Activated CD8-positive, alpha-beta T cell treated with anti-CD3 and anti-CD28 coated beads for 36 hours (primary cell): ENCODE measurements at regions not wholly inside any gene's neighbourhood (a gene's known extent, or its start where the extent isn't known, plus 50 kb on each side); places are given as distances from the start of the nearest gene placed in this dataset.

Experiments used
- ATAC-seq: fragments of 200-7000 bp; cut with Tn5 transposase; one replicate; pipeline ENCODE4 v1.10.0; 2021; ENCODE audit warnings: mild to moderate bottlenecking, moderate library complexity
- CTCF ChIA-PET: fragments of 350-600 bp; sonication (Branson Sonifier 250); formaldehyde crosslinking; loops from one replicate; lab custom pipeline; 2021; ENCODE audit warnings: antibody characterized with exemption; lab: Charles Lee
- POLR2A ChIA-PET: fragments of 350-600 bp; sonication (Branson Sonifier 250); formaldehyde crosslinking; loops from one replicate; lab custom pipeline; 2021; ENCODE audit warnings: antibody characterized with exemption; lab: Charles Lee
- DNase-seq: peaks from one replicate; pipeline ENCODE4 v3.0.0-alpha.2; 2020
- H3K27ac Mint-ChIP-seq: one replicate; pipeline ENCODE4 v1.8.0; 2021; ENCODE audit warnings: mild to moderate bottlenecking, mixed read lengths
- H3K27me3 Mint-ChIP-seq: one replicate; pipeline ENCODE4 v1.8.0; 2021; ENCODE audit warnings: mixed read lengths
- H3K36me3 Mint-ChIP-seq: one replicate; pipeline ENCODE4 v1.8.0; 2021; ENCODE audit warnings: low read depth, mixed read lengths
- H3K4me1 Mint-ChIP-seq: one replicate; pipeline ENCODE4 v1.8.0; 2021; ENCODE audit warnings: low read depth, mixed read lengths
- H3K4me3 Mint-ChIP-seq: one replicate; pipeline ENCODE4 v1.8.0; 2021; ENCODE audit warnings: mild to moderate bottlenecking, moderate library complexity, mixed read lengths
- H3K9me3 Mint-ChIP-seq: one replicate; pipeline ENCODE4 v1.8.0; 2021; ENCODE audit warnings: mixed read lengths
- CTCF ChIP-seq: fragments of 200-600 bp; IDR thresholded peaks from one replicate; pipeline ENCODE4 v1.8.0; 2022; ENCODE audit warnings: antibody characterized with exemption, mild to moderate bottlenecking
- intact Hi-C: fragments of 100-400 bp; cut with micrococcal nuclease; formaldehyde crosslinking; loops from one replicate; pipeline ENCODE4 v1.10.0; 2022

GRCh38 chr6:113304116-113304515, 553.0 kb upstream of the MARCKS start:
- intact Hi-C loops = no loop called here
- ATAC-seq = no peak
- no peak overlapping the region for H3K27ac Mint-ChIP-seq

GRCh38 chr6:113306552-113307145, 550.5 kb upstream of the MARCKS start:
- no peak overlapping the region for H3K27ac Mint-ChIP-seq
- no peaks in the 10 kb centered on the region for H3K4me1 Mint-ChIP-seq
- ChIA-PET POLR2A (no interaction called here), CTCF (interaction anchor here (0.6 to 2.1 kb wide), 13 partner anchors 8 to 607 kb away, joined by 3 to 18 read pairs (median 5); no protein-coding TSS in a partner anchor)
- intact Hi-C loops = loop anchor here (2.0 to 5.0 kb wide), 2 partner anchors 552 to 601 kb away; no protein-coding TSS in a partner anchor
- H3K4me3 Mint-ChIP-seq = no peak overlapping the region
- DNase-seq (peak; percentile 74), ATAC-seq (peak; percentile 64)
- no peaks in the 10 kb centered on the region for H3K27me3 Mint-ChIP-seq
- TF ChIP-seq CTCF = peak; percentile 47
- no peaks in the 10 kb centered on the region for H3K36me3 Mint-ChIP-seq
- no peaks in the 10 kb centered on the region for H3K9me3 Mint-ChIP-seq

More at GRCh38 chr6:113304116-113304515, 553.0 kb upstream of the MARCKS start:
- ChIA-PET CTCF (no interaction called here), POLR2A (no interaction called here)
- DNase-seq = no peak
- Mint-ChIP-seq H3K9me3 (no peaks in the 10 kb centered on the region), H3K4me1 (no peaks in the 10 kb centered on the region), H3K27me3 (peaks cover 1% of the 10 kb centered on the region), H3K36me3 (no peaks in the 10 kb centered on the region), H3K4me3 (no peak overlapping the region)
- TF ChIP-seq CTCF = no peak

GRCh38 chr6:113308266-113308665, 548.9 kb upstream of the MARCKS start:
- DNase-seq = no peak
- H3K4me3 Mint-ChIP-seq = no peak overlapping the region
- no peak for TF ChIP-seq CTCF
- intact Hi-C loops = loop anchor here (5.0 kb wide), 1 partner anchor 599 kb away; no protein-coding TSS in a partner anchor
- ChIA-PET CTCF (interaction anchor here (0.5 to 1.7 kb wide), 2 partner anchors 407 to 551 kb away, joined by 3 to 4 read pairs; no protein-coding TSS in a partner anchor), POLR2A (no interaction called here)
- H3K27me3 Mint-ChIP-seq = peaks cover 2% of the 10 kb centered on the region
- ATAC-seq = no peak
- no peaks in the 10 kb centered on the region for H3K4me1 Mint-ChIP-seq
- no peaks in the 10 kb centered on the region for H3K9me3 Mint-ChIP-seq
- H3K36me3 Mint-ChIP-seq = no peaks in the 10 kb centered on the region
- no peak overlapping the region for H3K27ac Mint-ChIP-seq

GRCh38 chr6:113313841-113314240, 543.3 kb upstream of the MARCKS start:
- DNase-seq = no peak
- CTCF ChIA-PET = interaction anchor here (1.9 kb wide), 1 partner anchor 7 kb away, joined by 9 read pairs; no protein-coding TSS in a partner anchor
- POLR2A ChIA-PET = no interaction called here
- Mint-ChIP-seq H3K4me3 (no peak overlapping the region), H3K36me3 (no peaks in the 10 kb centered on the region), H3K27ac (no peak overlapping the region), H3K4me1 (no peaks in the 10 kb centered on the region), H3K9me3 (no peaks in the 10 kb centered on the region), H3K27me3 (peaks cover 2% of the 10 kb centered on the region)
- intact Hi-C loops = no loop called here
- TF ChIP-seq CTCF = no peak
- ATAC-seq = no peak

- CTCF ChIA-PET = interaction anchor here (1.9 kb wide), 1 partner anchor 9 kb away, joined by 9 read pairs; no protein-coding TSS in a partner anchor
- no peak overlapping the region for H3K27ac Mint-ChIP-seq
- H3K9me3 Mint-ChIP-seq = no peaks in the 10 kb centered on the region
- intact Hi-C loops = no loop called here
- H3K27me3 Mint-ChIP-seq = peaks cover 2% of the 10 kb centered on the region
- no peak for TF ChIP-seq CTCF
- no peak for ATAC-seq
- no peaks in the 10 kb centered on the region for H3K4me1 Mint-ChIP-seq
- no peak overlapping the region for H3K4me3 Mint-ChIP-seq
- no peaks in the 10 kb centered on the region for H3K36me3 Mint-ChIP-seq
- POLR2A ChIA-PET = no interaction called here
- no peak for DNase-seq
These were observed 542.0 kb upstream of the MARCKS start for GRCh38 chr6:113315165-113315564.
